ENCODE measurements at regions not wholly inside any gene's neighbourhood (a gene's known extent, or its start where the extent isn't known, plus 50 kb on each side); places are given as distances from the start of the nearest gene placed in this dataset.

GRCh38 chr20:52372169-52372568, 180.6 kb upstream of the ZFP64 start:
- DNase-seq: no peak

GRCh38 chr20:52365688-52366087, 174.1 kb upstream of the ZFP64 start:
- DNase-seq: no peak

DNA sequence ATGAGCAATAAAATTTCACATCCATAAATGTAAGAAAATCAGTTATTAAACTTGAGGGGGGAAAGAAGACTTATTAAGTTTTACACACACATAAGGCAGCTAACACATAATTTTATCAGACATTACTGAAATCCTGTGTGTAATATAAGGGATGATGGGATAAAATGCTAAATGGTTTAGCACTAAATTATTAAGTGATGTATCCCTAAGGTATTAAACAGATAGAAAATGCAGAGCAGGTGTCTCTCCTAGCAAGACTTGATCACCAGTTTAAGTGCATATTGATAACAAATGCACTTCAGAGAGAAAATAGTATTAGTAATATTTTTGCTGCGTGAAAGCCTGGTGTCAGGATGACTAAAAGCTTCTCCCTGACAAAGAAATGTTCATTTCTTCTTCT, 172.8 kb upstream of the ZFP64 start:
- DNase-seq: no peak

DNA sequence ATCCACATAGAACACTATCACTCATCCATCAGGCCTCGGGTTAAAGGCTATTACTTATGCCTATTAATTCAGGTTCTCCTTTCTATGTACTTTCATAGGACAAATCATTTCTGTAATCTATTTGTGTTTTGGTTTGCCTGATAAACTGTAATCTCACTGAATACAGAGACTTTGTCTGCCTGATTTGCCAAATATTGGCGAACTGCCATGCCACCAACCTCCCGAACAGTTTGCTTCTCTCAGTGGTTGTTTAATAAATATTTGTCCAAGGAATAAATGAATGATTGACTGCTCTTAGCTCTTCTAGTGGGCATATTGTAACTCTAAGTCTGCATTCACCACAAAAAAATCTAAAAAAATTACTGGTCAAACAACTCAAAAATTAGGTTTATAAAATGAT, 170.1 kb upstream of the ZFP64 start:
- DNase-seq: peak in 1 of 3 experiments; percentile 18

- DNase-seq: no peak
These were observed 158.2 kb upstream of the ZFP64 start for GRCh38 chr20:52349806-52350205.

- DNase-seq: no peak
These were observed 156.9 kb upstream of the ZFP64 start for GRCh38 chr20:52348434-52348833.

DNA sequence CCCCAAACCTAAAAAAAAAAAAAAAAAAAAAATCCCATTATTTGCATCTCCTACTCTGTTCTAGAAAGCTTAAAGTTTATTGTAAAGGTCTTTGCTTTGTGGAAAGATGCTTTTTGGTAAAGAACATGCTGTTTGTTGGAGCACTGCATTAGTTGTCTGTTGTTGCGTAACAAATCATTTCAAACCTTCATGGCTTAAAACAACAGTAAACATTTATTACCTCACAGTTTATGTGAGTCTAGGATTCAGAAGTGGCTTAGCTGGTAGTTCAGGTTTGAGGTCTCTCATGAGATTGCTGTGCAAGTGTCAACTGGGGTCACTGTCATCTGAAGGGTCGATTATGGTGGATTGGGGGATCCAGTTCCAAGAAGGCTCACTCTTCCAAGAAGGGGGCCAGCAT, 155.2 kb upstream of the ZFP64 start:
- no peak for DNase-seq

- DNase-seq: no peak
These were observed 151.3 kb upstream of the ZFP64 start for GRCh38 chr20:52342913-52343312.

GRCh38 chr20:52340036-52340634, 148.6 kb upstream of the ZFP64 start:
- DNase-seq: peak in 1 of 3 experiments; percentile 32

GRCh38 chr20:52332649-52333250, 141.2 kb upstream of the ZFP64 start:
- no peak for DNase-seq

- no peak for DNase-seq
These were observed 140.7 kb upstream of the ZFP64 start for GRCh38 chr20:52332230-52332629.

GRCh38 chr20:52331655-52332054, 140.1 kb upstream of the ZFP64 start:
- no peak for DNase-seq

GRCh38 chr20:52321396-52321795, 129.8 kb upstream of the ZFP64 start:
- DNase-seq: no peak

GRCh38 chr20:52318651-52319050, 127.1 kb upstream of the ZFP64 start:
- no peak for DNase-seq

- DNase-seq: peak; percentile 49 to 85 (median 58)
These were observed 121.9 kb upstream of the ZFP64 start for GRCh38 chr20:52313341-52313963.

DNA sequence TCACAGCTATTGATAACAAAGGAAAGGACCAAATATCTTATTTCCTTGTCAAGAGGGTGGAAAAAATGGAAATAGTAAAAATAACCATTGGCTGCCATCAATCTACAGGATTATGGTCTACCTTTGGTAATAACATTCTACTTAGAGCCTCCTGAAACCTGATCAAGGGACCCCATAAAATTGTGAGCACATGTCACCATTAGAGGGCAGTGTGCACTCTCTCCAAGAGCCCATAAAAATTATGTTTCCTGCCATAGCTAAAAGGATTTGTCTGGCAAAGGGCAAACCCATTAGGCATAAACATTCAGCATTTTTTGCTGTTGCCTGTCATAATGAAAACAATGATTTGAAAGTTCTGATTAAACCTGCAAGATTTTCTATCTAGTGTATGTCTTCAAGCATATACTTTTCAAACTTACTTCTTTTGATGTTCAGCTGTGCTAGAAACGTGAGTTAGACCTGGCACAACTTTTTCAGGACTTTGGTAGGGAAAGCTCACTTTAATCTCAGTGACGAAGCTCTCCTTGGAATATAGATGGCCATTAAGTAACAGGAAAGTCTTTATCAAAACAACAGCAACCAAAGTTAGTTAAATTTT, 120.7 kb upstream of the ZFP64 start:
- peak; percentile 57 to 86 (median 77) for DNase-seq

DNA sequence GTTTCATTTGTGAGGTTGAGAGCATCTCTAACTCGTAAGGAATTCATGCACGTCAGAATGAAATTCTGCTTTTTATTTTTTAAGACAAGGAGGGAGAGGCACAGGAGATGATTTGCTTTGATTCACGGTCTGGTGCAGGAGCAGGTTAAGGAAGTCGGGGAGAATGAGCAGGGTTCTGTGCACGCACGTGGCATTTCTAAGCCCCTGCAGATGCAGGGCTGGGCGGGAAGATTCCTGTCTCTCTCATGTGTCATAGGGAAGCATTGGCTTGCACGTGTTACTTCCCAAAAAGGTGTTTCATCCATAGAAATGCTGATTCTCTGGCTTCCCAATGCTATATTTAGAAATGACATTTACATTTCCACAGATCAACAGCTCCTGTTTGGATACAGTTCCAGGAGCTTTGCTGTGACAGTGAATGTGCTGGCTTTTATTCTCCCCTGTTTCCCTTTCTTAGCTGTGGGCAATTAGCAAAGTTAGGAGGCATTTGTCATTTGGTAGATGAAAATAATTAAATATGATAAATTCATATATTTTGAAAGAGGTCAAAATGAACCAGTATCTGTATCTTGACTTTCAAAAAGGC, 119.7 kb upstream of the ZFP64 start:
- DNase-seq: no peak

DNA sequence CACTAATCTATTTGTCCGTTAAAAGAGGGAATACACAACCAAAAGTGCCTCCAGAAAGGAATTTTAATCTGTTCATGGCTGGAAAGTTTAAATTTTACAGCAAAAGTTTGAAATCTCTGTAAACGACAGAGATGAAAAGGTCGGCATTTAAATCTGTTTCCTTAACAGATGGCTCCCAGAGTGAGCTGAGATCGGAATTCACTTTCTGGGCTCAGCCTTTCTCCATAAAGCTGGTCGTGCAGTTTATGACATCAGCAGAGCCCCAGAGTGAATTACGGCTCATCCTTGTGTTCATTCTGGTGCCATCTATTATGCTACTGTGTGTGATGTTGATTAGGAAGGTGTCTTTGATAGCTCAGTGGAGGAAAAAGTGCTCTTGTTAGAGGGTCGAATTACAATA, 117.6 kb upstream of the ZFP64 start:
- DNase-seq: peak in 1 of 3 experiments; percentile 20

GRCh38 chr20:52306477-52306876, 114.9 kb upstream of the ZFP64 start:
- DNase-seq: no peak

- DNase-seq: no peak
These were observed 114.3 kb upstream of the ZFP64 start for GRCh38 chr20:52305858-52306257.

DNA sequence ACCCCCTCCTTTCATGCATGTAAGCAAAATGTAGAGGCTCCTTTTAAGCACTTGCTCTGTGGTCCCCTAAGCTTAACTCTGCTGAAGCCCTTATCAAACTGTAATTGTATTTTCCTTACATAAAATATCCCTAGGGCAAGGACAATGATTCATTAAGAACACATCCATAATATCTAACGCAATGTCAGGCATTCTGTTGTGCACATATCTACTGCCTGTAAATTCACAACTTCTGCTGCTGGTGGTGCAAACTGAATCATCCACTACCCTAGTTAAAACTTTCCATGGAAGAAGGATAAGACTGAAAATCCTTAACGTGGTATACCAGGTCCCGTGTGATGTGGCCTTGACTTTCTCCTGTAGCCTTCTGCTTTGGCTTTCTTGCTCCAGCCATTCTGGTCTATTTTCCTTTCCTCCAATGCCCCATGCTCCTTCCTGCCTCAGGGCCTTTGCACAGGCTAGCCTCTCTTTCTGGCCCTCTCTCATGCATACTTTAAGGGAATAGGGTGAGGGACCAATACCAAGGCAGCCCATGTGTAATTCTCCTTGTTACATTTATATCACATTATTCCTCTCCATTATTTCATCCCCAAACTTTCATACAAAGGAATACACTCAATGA, 113.6 kb upstream of the ZFP64 start:
- no peak for DNase-seq

GRCh38 chr20:52303281-52303950, 111.8 kb upstream of the ZFP64 start:
- DNase-seq: peak in 1 of 3 experiments; percentile 46

- DNase-seq: no peak
These were observed 111.2 kb upstream of the ZFP64 start for GRCh38 chr20:52302736-52303135.

Measured in NCI-H1417 (cell line).